ENCODE measurements at regions not wholly inside any gene's neighbourhood (a gene's known extent, or its start where the extent isn't known, plus 50 kb on each side); places are given as distances from the start of the nearest gene placed in this dataset.

- no peak for TF ChIP-seq CTCF (IDR thresholded peaks at IDR 0.05)
- TF ChIP-seq POLR2A (IDR thresholded peaks at IDR 0.05): no peak
These were observed 56.6 kb upstream of the DAPP1 start for GRCh38 chr4:99759988-99760387.

All from uterus (tissue), 2 donors.